Right renal cortex interstitium (tissue), 3 donors: ENCODE measurements at regions not wholly inside any gene's neighbourhood (a gene's known extent, or its start where the extent isn't known, plus 50 kb on each side); places are given as distances from the start of the nearest gene placed in this dataset.
A peak's percentile ranks its signal among the peaks of the same experiment; 100 is the strongest.

ENCODE experiments used
- DNase-seq, 3 donors: peaks; one replicate each; pipeline ENCODE4 v3.0.0-alpha.2; 2013; ENCODE audit warnings: low read depth in 3 of 3, low spot score in 2 of 3

GRCh38 chr14:104271391-104271790, 133.0 kb downstream of the KIF26A start:
- no peak for DNase-seq

- DNase-seq, result no peak
Measured at GRCh38 chr14:104274806-104275205, 136.4 kb downstream of the KIF26A start.

DNA sequence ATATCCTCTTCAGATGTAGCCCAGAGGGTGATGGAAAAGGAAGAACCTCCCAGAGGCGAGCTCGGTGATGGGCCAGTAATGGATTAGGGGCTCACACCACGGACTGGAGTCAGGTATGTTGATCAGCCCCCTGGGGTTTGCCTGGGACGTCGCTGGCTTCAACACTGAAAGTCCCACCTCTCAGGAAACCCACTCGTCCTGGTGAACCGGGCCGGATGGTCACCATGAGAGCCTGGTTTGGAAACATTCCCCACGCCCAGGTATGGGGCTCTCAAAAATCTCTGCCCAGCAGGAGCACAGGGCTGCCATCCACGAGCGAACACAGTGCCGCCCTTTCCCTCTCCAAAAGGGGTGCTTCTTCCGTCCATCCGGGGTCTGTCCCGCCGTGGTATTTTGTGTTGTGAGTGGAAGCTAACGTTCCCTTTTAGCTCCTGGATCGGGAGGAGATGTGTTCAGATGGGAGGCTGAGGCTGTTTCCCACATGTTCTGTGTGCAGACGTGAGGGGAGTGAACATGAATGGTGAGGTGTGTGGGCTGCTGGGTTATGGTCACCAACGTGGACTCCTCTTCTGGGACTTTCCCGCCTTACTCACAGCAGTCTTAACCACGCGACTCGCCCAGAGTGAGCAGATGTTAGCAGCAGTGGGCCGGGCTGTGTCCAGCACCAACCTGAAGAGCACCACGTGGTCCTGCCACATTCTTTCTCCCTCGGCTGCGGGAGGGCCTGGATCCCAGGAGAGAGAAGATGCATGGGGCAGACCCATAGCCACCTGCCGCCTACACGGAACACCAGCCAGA, 139.2 kb downstream of the KIF26A start:
- no peak for DNase-seq

- no peak for DNase-seq
Measured at GRCh38 chr14:104278214-104278534, 139.8 kb downstream of the KIF26A start.

GRCh38 chr14:104280085-104280901, 141.9 kb downstream of the KIF26A start:
- DNase-seq, result no peak

- no peak for DNase-seq
Measured at GRCh38 chr14:104280902-104281767, 142.7 kb downstream of the KIF26A start.

DNA sequence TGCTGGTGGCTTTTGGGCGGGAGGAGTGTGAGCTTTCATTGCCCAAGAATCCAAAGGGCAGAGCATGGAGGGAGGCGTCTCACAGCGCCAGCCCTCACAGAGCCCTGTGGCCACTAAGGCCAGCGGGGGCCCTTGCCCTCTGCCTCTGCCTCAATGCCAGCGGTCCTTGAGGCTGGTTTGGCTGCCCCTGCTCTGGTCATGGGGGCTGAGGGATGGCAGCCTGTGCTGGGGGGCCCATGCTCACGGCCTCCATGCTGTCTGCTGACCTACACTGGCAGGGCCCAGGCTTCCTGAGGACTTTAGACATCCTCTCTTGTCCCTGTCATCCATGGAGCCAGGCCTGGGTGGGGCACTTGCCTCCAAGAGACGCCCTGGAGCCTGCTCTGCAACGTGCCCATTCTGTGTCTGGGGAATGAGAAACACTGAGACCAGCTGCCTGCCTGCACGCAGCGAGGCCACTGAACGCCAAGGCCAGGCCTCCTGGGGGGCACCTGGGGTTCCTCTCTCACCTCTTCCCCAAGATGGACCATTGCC, 143.4 kb downstream of the KIF26A start:
- no peak for DNase-seq

GRCh38 chr14:104282332-104283196, 144.2 kb downstream of the KIF26A start:
- no peak for DNase-seq

DNA sequence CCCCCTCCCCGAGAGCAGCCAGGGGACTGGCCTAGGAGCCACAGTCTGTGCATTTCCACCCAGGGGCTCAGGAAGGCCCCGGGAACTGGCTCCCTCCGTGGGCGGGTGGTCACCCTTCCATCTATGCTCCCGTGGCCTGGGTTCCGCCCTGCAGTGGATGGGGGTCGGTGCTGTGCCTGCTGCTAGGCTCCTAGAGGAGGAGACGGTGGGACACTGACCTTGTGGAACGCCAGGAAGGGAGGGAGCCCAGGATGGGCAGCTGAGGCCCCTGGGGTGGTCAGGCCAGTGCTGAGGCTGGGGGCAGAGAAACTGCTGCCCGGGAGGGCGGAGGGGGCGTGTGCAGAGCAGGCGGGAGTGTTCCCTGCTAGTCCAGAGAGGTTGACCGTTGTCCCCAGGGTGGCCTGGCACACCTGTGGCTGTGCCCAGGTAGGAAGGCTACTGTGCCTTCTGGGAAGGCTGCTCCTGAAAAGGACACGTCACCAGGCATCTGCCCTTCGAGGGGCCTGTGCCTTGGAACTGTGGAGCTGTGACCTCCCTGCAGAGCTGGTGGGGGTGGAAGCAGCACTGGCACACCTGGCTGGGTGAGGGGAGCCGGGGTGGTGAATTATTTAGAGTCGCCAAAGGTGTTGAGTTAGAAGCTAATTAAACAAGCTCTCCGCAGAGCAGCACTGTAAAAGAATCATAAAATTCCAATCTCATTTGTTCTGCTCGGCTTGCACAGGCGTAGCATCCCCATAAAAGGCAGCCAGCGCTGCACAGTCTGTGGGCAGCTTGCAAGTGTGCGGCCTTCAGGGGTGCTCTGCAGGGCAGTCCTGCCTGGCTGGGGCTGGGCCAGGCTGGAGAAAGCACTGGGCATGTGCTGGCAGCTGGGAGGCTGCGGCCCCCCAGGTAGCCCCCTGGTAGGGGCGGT, 145.1 kb downstream of the KIF26A start:
- peak in 1 of 3 donors; percentile 35 for DNase-seq

- no peak for DNase-seq
Measured at GRCh38 chr14:104284107-104284592, 145.8 kb downstream of the KIF26A start.

- no peak for DNase-seq
Measured at GRCh38 chr14:104284636-104285507, 146.5 kb downstream of the KIF26A start.

DNA sequence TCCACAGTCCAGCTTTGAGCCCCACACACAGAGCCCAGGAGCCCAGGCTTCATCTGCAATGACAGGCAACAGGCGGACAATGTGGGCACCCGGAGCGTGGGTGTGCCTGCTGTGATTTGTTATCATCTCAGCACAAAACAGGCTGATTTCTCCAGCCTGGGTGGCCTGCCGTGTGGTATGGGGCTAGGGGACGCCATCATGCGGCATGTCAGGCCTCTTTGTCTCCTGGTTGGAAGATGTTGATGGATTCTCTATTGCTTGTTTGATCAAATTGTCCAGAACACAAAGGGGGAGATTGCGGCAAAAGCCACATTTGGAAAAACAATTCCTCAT, 147.1 kb downstream of the KIF26A start:
- no peak for DNase-seq

- DNase-seq, result no peak
Measured at GRCh38 chr14:104286086-104286485, 147.7 kb downstream of the KIF26A start.

DNA sequence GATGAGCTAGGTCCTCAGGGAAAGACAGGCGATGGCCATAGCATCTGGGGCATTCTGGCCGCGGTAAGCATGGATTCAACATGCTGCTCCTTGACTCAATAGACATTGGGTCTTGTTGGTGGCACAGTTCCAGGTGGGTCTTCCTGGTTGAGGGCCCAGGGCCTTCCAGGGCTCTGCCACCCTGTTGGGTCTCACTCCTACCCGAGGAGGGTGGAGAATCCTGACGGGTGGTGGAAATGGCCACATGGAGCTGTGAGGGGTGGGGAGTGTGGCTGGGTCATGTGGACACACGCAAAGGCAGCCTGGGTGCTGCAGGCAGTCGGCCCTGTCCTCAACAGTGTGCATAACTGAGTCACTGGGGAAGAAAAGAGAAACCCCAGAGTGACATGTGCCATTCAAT, 148.1 kb downstream of the KIF26A start:
- DNase-seq, result no peak

GRCh38 chr14:104287301-104288009, 149.1 kb downstream of the KIF26A start:
- no peak for DNase-seq

DNA sequence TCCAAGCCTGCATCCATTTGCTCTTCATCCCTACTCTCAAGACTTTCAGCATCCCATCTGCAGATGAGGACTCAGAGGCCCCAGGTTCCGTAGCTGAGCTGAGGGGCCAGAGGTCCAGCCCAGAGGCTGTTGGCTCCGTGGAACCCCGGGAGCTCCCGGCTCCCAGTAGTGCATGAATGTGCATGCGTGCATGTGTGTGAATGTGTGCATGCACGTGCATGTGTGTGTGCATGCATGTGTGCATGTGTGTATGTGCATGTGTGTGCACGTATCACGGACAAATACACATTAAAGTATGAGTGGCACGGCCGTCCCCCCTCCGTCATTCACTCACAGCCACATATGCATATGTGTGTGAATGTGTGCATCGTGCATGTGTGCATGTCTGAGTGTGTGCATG, 149.9 kb downstream of the KIF26A start:
- DNase-seq, result no peak

DNA sequence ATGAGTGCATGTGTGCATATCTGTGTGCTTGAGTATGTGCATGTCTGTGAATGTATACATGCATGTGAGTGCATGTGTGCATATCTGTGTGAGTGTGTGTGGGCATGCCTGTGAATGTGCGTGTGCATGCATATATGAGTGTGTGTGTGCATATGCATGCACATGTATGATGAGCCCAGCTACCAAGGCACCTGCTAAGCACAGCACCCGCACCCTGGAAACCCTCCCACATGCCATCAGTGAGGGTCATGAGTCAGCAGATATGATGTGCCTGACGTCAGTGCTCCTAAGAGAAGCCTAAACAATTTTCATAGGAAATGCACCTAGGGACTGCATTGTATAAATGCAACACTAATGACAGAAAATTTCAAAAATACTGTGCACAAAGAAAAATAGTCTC, 151.1 kb downstream of the KIF26A start:
- DNase-seq, result no peak
